ENCODE measurements at regions not wholly inside any gene's neighbourhood (a gene's known extent, or its start where the extent isn't known, plus 50 kb on each side); places are given as distances from the start of the nearest gene placed in this dataset.

- Histone ChIP-seq H3K27me3 (no peaks in the 10 kb centered on the region), H3K4me3 (replicated peaks in 1 of 3) (no peak overlapping the region), H3K27ac (no peak overlapping the region), H3K4me1 (no peaks in the 10 kb centered on the region), H3K9me3 (no peaks in the 10 kb centered on the region), H3K36me3 (no peaks in the 10 kb centered on the region)
- intact Hi-C loops (cut with DNase I), result no loop called here
- TF ChIP-seq POLR2A (IDR thresholded peaks at IDR 0.05) (no peak), CTCF (IDR thresholded peaks at IDR 0.05) (no peak)
- DNase-seq, result no peak
- WGBS, 2 donors, result 79% methylated on average over 7 to 13 of the region's 13 CpGs
These were observed 77.4 kb upstream of the PCDH8 start for GRCh38 chr13:52925775-52926285.

GRCh38 chr13:52925251-52925650, 76.8 kb upstream of the PCDH8 start:
- no peak for DNase-seq
- H3K9me3 ChIP-seq, result no peaks in the 10 kb centered on the region
- no peaks in the 10 kb centered on the region for H3K36me3 ChIP-seq
- H3K4me3 ChIP-seq (replicated peaks in 1 of 3), result no peak overlapping the region
- TF ChIP-seq POLR2A (IDR thresholded peaks at IDR 0.05) (no peak), CTCF (IDR thresholded peaks at IDR 0.05) (no peak)
- intact Hi-C loops (cut with DNase I), result no loop called here
- no peak overlapping the region for H3K27ac ChIP-seq
- H3K27me3 ChIP-seq, result no peaks in the 10 kb centered on the region
- 65 to 73% methylated on average over 2 of the region's 2 CpGs for WGBS, 2 donors
- no peaks in the 10 kb centered on the region for H3K4me1 ChIP-seq

GRCh38 chr13:52924289-52925148, 76.1 kb upstream of the PCDH8 start:
- no peak overlapping the region for H3K27ac ChIP-seq
- TF ChIP-seq POLR2A (IDR thresholded peaks at IDR 0.05) (no peak), CTCF (IDR thresholded peaks at IDR 0.05) (no peak)

GRCh38 chr13:52922961-52923360, 74.5 kb upstream of the PCDH8 start:
- WGBS, 2 donors, result 100% methylated on average over 1 of the region's 1 CpG
- no peak for DNase-seq
- no peak overlapping the region for H3K4me3 ChIP-seq (replicated peaks in 1 of 3)
- H3K27me3 ChIP-seq, result no peaks in the 10 kb centered on the region
- intact Hi-C loops (cut with DNase I), result no loop called here
- H3K27ac ChIP-seq, result no peak overlapping the region
- no peaks in the 10 kb centered on the region for H3K9me3 ChIP-seq
- H3K4me1 ChIP-seq, result no peaks in the 10 kb centered on the region
- no peaks in the 10 kb centered on the region for H3K36me3 ChIP-seq
- TF ChIP-seq POLR2A (IDR thresholded peaks at IDR 0.05) (no peak), CTCF (IDR thresholded peaks at IDR 0.05) (no peak)

More at GRCh38 chr13:52924289-52925148, 76.1 kb upstream of the PCDH8 start:
- H3K36me3 ChIP-seq, result no peaks in the 10 kb centered on the region
- intact Hi-C loops (cut with DNase I), result no loop called here
- H3K27me3 ChIP-seq, result no peaks in the 10 kb centered on the region
- no peaks in the 10 kb centered on the region for H3K4me1 ChIP-seq
- no peaks in the 10 kb centered on the region for H3K9me3 ChIP-seq
- H3K4me3 ChIP-seq (replicated peaks in 1 of 3), result no peak overlapping the region
- 80 to 82% methylated on average over 10 of the region's 10 CpGs for WGBS, 2 donors
- DNase-seq, result no peak

GRCh38 chr13:52921194-52921593, 72.8 kb upstream of the PCDH8 start:
- H3K27me3 ChIP-seq, result no peaks in the 10 kb centered on the region
- H3K4me3 ChIP-seq (replicated peaks in 1 of 3), result no peak overlapping the region
- TF ChIP-seq POLR2A (IDR thresholded peaks at IDR 0.05) (no peak), CTCF (IDR thresholded peaks at IDR 0.05) (no peak)
- DNase-seq, result no peak
- H3K27ac ChIP-seq, result no peak overlapping the region
- no peaks in the 10 kb centered on the region for H3K36me3 ChIP-seq
- H3K9me3 ChIP-seq, result no peaks in the 10 kb centered on the region
- no peaks in the 10 kb centered on the region for H3K4me1 ChIP-seq
- intact Hi-C loops (cut with DNase I), result no loop called here
- 81 to 93% methylated on average over 3 of the region's 3 CpGs for WGBS, 2 donors
